D721Med (cell line): ENCODE measurements at regions not wholly inside any gene's neighbourhood (a gene's known extent, or its start where the extent isn't known, plus 50 kb on each side); places are given as distances from the start of the nearest gene placed in this dataset.

Experiments
- DNase-seq: peaks from one replicate; pipeline ENCODE4 v3.0.0; 2011; ENCODE audit warnings: low spot score; ENCODE audit not compliant: insufficient read length
- FAIRE-seq: peaks from 2 replicates; lab custom pipeline; 2011; peaks lifted over from hg19 to GRCh38; lab: Jason Lieb, UNC
- CTCF ChIP-seq: IDR thresholded peaks from 2 replicates; pipeline ENCODE4 v1.5.1; 2012; ENCODE audit warnings: mild to moderate bottlenecking, control low read depth; ENCODE audit not compliant: insufficient read depth; ENCODE audit errors: missing control alignments

GRCh38 chr2:175640655-175641054 is 361.4 kb downstream of the LNPK start:
- no peak for TF ChIP-seq CTCF
- FAIRE-seq (no peak), DNase-seq (no peak)

GRCh38 chr2:175633227-175633626 is 368.8 kb downstream of the LNPK start:
- FAIRE-seq, result no peak
- DNase-seq, result no peak

GRCh38 chr2:175631245-175631623 is 370.8 kb downstream of the LNPK start:
- FAIRE-seq (no peak), DNase-seq (no peak)
- no peak for TF ChIP-seq CTCF

More at GRCh38 chr2:175633227-175633626, 368.8 kb downstream of the LNPK start:
- no peak for TF ChIP-seq CTCF

- TF ChIP-seq CTCF, result peak; percentile 5
- DNase-seq, result no peak
- no peak for FAIRE-seq
Observed at GRCh38 chr2:175630280-175631244, 371.5 kb downstream of the LNPK start.

- no peak for TF ChIP-seq CTCF
- no peak for FAIRE-seq
Observed at GRCh38 chr2:175628243-175628642, 373.8 kb downstream of the LNPK start.

GRCh38 chr2:175627405-175627804 is 374.7 kb downstream of the LNPK start:
- no peak for DNase-seq
- no peak for FAIRE-seq
- no peak for TF ChIP-seq CTCF

More at GRCh38 chr2:175628243-175628642, 373.8 kb downstream of the LNPK start:
- DNase-seq, result no peak

GRCh38 chr2:175626796-175627195 is 375.3 kb downstream of the LNPK start:
- DNase-seq, result no peak
- no peak for TF ChIP-seq CTCF
- FAIRE-seq, result no peak
